ENCODE measurements at regions not wholly inside any gene's neighbourhood (a gene's known extent, or its start where the extent isn't known, plus 50 kb on each side); places are given as distances from the start of the nearest gene placed in this dataset.
"Not testable (repeated sequence)": the region's sequence is repeated elsewhere in the genome, so short reads cannot be mapped to it uniquely, and the experiment has no call there.

DNA sequence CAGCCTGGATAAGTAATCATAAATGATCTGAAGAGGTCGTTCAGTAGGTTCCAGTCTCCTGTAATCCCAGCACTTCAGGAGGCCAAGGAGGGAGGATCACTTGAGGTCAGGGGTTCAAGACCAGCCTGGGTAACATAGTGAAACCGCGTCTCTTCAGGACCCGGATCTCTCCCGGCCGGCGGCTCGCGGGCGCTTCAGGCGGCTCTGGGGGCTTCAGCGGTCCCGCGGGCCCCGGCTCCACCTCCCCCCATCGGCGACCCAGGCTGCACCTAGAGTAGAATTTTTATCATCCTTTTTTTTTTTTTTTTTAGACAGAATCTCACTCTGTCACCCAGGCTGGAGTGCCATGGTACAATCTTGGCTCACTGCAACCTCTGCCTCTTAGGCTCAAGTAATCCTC lies 95.9 kb downstream of the ABCC12 start:
- DNase-seq = no peak
- peaks cover 0 to 3% of the 10 kb centered on the region in 2 experiments for H3K4me1 ChIP-seq (ENCODE audit: control insufficient read depth in 1 of 2, insufficient read depth in 2 of 2, low read length in 2 of 2)
- no peaks in the 10 kb centered on the region for H3K27me3 ChIP-seq (ENCODE audit: insufficient read depth, low read length)
- H3K27ac ChIP-seq (ENCODE audit: low read depth, low read length) = no peak overlapping the region
- H4K91ac ChIP-seq (ENCODE audit: low read depth, low read length) = no peak overlapping the region
- no peak overlapping the region for H3K14ac ChIP-seq (ENCODE audit: low read length)
- H3K18ac ChIP-seq (ENCODE audit: low read length) = no peak overlapping the region
- H2BK120ac ChIP-seq (ENCODE audit: insufficient read depth, low read length, poor library complexity) = no peak overlapping the region
- no CpG with 5 or more reads among the region's 17 CpGs for WGBS (ENCODE audit: extremely low coverage, insufficient coverage, insufficient read length)
- H3K9me3 ChIP-seq (ENCODE audit: insufficient read depth, low read depth, low read length) = peaks cover 3% of the 10 kb centered on the region
- no peak overlapping the region for H4K8ac ChIP-seq (ENCODE audit: low read depth, low read length)
- H2BK5ac ChIP-seq (ENCODE audit: low read depth, low read length, poor library complexity) = no peak overlapping the region
- no peak overlapping the region for H2AFZ ChIP-seq (ENCODE audit: insufficient read depth, low read length, poor library complexity)
- no peak overlapping the region for H3K4me3 ChIP-seq (ENCODE audit: low read depth, low read length)
- H3K9ac ChIP-seq (ENCODE audit: low read length) = no peak overlapping the region
- H2AK5ac ChIP-seq (ENCODE audit: low read length) = no peak overlapping the region
- no peak overlapping the region for H3K4me2 ChIP-seq (ENCODE audit: low read length)
- H2BK12ac ChIP-seq (ENCODE audit: low read length) = no peak overlapping the region
- H3K79me1 ChIP-seq (ENCODE audit: low read length) = no peaks in the 10 kb centered on the region
- no peaks in the 10 kb centered on the region for H3K79me2 ChIP-seq (ENCODE audit: control insufficient read depth, insufficient read depth, low read length, poor library complexity)
- H3K4ac ChIP-seq (ENCODE audit: low read depth, low read length) = no peak overlapping the region
- H4K12ac ChIP-seq (ENCODE audit: low read depth, low read length) = no peak overlapping the region
- no peaks in the 10 kb centered on the region for H3K36me3 ChIP-seq (ENCODE audit: control insufficient read depth in 1 of 2, insufficient read depth in 2 of 2, low read length in 2 of 2)
- no peak overlapping the region for H3K23ac ChIP-seq (ENCODE audit: low read length)

- not testable (repeated sequence) for H3K79me2 ChIP-seq (ENCODE audit: control insufficient read depth, insufficient read depth, low read length, poor library complexity); H3K14ac ChIP-seq (ENCODE audit: low read length); H2BK5ac ChIP-seq (ENCODE audit: low read depth, low read length, poor library complexity); H3K9ac ChIP-seq (ENCODE audit: low read length); H3K23ac ChIP-seq (ENCODE audit: low read length); H2AK5ac ChIP-seq (ENCODE audit: low read length); H3K79me1 ChIP-seq (ENCODE audit: low read length); H3K36me3 ChIP-seq (ENCODE audit: control insufficient read depth in 1 of 2, insufficient read depth in 2 of 2, low read length in 2 of 2); H2BK12ac ChIP-seq (ENCODE audit: low read length); H3K4me2 ChIP-seq (ENCODE audit: low read length); H3K4ac ChIP-seq (ENCODE audit: low read depth, low read length); H3K27ac ChIP-seq (ENCODE audit: low read depth, low read length); H2BK120ac ChIP-seq (ENCODE audit: insufficient read depth, low read length, poor library complexity); H3K18ac ChIP-seq (ENCODE audit: low read length); H3K9me3 ChIP-seq (ENCODE audit: insufficient read depth, low read depth, low read length); H4K91ac ChIP-seq (ENCODE audit: low read depth, low read length); H3K27me3 ChIP-seq (ENCODE audit: insufficient read depth, low read length); H2AFZ ChIP-seq (ENCODE audit: insufficient read depth, low read length, poor library complexity); H4K8ac ChIP-seq (ENCODE audit: low read depth, low read length); DNase-seq; H3K4me1 ChIP-seq (ENCODE audit: control insufficient read depth in 1 of 2, insufficient read depth in 2 of 2, low read length in 2 of 2); H3K4me3 ChIP-seq (ENCODE audit: low read depth, low read length); H4K12ac ChIP-seq (ENCODE audit: low read depth, low read length)
- whole genome bisulfite sequencing (ENCODE audit: extremely low coverage, insufficient coverage, insufficient read length) = no CpG with 5 or more reads among the region's 25 CpGs
These were observed 96.6 kb downstream of the ABCC12 start for GRCh38 chr16:48059190-48059589.

- Histone ChIP-seq H2BK120ac (ENCODE audit: insufficient read depth, low read length, poor library complexity) (no peak overlapping the region), H3K23ac (ENCODE audit: low read length) (no peak overlapping the region), H2BK12ac (ENCODE audit: low read length) (no peak overlapping the region), H3K27me3 (ENCODE audit: insufficient read depth, low read length) (no peaks in the 10 kb centered on the region), H2AK5ac (ENCODE audit: low read length) (no peak overlapping the region), H2AFZ (ENCODE audit: insufficient read depth, low read length, poor library complexity) (no peak overlapping the region), H3K4me3 (ENCODE audit: low read depth, low read length) (no peak overlapping the region), H4K12ac (ENCODE audit: low read depth, low read length) (no peak overlapping the region), H3K14ac (ENCODE audit: low read length) (no peak overlapping the region), H3K79me1 (ENCODE audit: low read length) (peaks cover 3% of the 10 kb centered on the region), H3K36me3 (ENCODE audit: control insufficient read depth in 1 of 2, insufficient read depth in 2 of 2, low read length in 2 of 2) (no peaks in the 10 kb centered on the region), H3K4me2 (ENCODE audit: low read length) (no peak overlapping the region), H3K79me2 (ENCODE audit: control insufficient read depth, insufficient read depth, low read length, poor library complexity) (no peaks in the 10 kb centered on the region), H3K27ac (ENCODE audit: low read depth, low read length) (no peak overlapping the region), H3K18ac (ENCODE audit: low read length) (no peak overlapping the region), H4K91ac (ENCODE audit: low read depth, low read length) (no peak overlapping the region), H2BK5ac (ENCODE audit: low read depth, low read length, poor library complexity) (no peak overlapping the region), H3K9me3 (ENCODE audit: insufficient read depth, low read depth, low read length) (peaks cover 3% of the 10 kb centered on the region), H3K9ac (ENCODE audit: low read length) (no peak overlapping the region), H4K8ac (ENCODE audit: low read depth, low read length) (no peak overlapping the region), H3K4ac (ENCODE audit: low read depth, low read length) (no peak overlapping the region), H3K4me1 (ENCODE audit: control insufficient read depth in 1 of 2, insufficient read depth in 2 of 2, low read length in 2 of 2) (peaks cover 0 to 4% of the 10 kb centered on the region in 2 experiments)
- WGBS (ENCODE audit: extremely low coverage, insufficient coverage, insufficient read length) = no CpG with 5 or more reads among the region's 3 CpGs
- DNase-seq = no peak
These were observed 98.7 kb downstream of the ABCC12 start for GRCh38 chr16:48057048-48057447.

DNA sequence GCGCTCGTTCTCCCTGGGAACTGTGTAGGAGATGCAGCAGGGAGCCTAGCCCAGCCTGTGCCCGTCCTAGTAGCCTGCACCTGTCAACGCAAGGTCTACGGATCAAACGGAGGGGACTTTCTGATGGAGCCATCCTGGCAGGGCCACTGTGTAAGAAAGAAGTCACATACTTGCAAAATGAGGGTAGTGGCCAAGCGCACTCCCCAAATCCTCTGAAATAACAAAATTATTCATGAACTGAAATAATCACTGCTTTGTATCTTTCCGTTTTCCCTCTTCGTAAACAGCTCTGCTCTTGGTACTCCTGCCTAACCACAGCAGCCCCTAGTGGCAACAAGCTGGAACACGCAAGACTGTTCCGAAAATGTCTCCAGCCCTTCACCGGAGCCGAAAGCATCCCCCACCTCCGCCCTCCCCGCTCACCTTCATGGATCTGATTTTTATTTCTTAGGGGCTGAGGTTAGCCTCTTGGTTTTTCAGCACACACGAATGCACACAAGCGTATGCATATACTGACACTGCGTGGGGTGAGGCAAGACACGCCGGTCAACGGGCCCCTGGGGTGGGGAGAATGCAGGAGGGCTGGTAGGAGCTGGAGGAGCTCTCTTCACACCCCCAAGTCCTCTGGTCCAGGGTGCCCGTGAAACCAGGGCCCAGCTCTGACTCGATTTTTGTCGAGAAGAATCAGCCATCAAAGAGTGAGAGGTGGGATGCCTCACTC lies 100.8 kb downstream of the ABCC12 start:
- Histone ChIP-seq H4K8ac (ENCODE audit: low read depth, low read length) (no peak overlapping the region), H3K27ac (ENCODE audit: low read depth, low read length) (no peak overlapping the region), H2AK5ac (ENCODE audit: low read length) (no peak overlapping the region), H3K79me1 (ENCODE audit: low read length) (peaks cover 3% of the 10 kb centered on the region), H3K14ac (ENCODE audit: low read length) (no peak overlapping the region), H3K36me3 (ENCODE audit: control insufficient read depth in 1 of 2, insufficient read depth in 2 of 2, low read length in 2 of 2) (no peaks in the 10 kb centered on the region), H3K18ac (ENCODE audit: low read length) (no peak overlapping the region), H2BK5ac (ENCODE audit: low read depth, low read length, poor library complexity) (no peak overlapping the region), H4K12ac (ENCODE audit: low read depth, low read length) (no peak overlapping the region), H3K4me1 (ENCODE audit: control insufficient read depth in 1 of 2, insufficient read depth in 2 of 2, low read length in 2 of 2) (peaks cover 0 to 7% of the 10 kb centered on the region in 2 experiments), H2AFZ (ENCODE audit: insufficient read depth, low read length, poor library complexity) (no peak overlapping the region), H2BK120ac (ENCODE audit: insufficient read depth, low read length, poor library complexity) (no peak overlapping the region), H3K4ac (ENCODE audit: low read depth, low read length) (no peak overlapping the region), H3K79me2 (ENCODE audit: control insufficient read depth, insufficient read depth, low read length, poor library complexity) (no peaks in the 10 kb centered on the region), H3K27me3 (ENCODE audit: insufficient read depth, low read length) (no peaks in the 10 kb centered on the region), H3K4me3 (ENCODE audit: low read depth, low read length) (no peak overlapping the region), H2BK12ac (ENCODE audit: low read length) (no peak overlapping the region), H3K23ac (ENCODE audit: low read length) (no peak overlapping the region), H4K91ac (ENCODE audit: low read depth, low read length) (no peak overlapping the region), H3K9ac (ENCODE audit: low read length) (no peak overlapping the region), H3K4me2 (ENCODE audit: low read length) (peak overlapping the region; percentile 33), H3K9me3 (ENCODE audit: insufficient read depth, low read depth, low read length) (peaks cover 3% of the 10 kb centered on the region)
- peak; percentile 23 to 65 for DNase-seq
- no CpG with 5 or more reads among the region's 24 CpGs for WGBS (ENCODE audit: extremely low coverage, insufficient coverage, insufficient read length)

Measured in trophoblast cell (in vitro differentiated cells and primary cell).